RWPE1 (cell line): ENCODE measurements at regions not wholly inside any gene's neighbourhood (a gene's known extent, or its start where the extent isn't known, plus 50 kb on each side); places are given as distances from the start of the nearest gene placed in this dataset.
A peak's percentile ranks its signal among the peaks of the same experiment; 100 is the strongest.

Experiments
- CTCF ChIA-PET: fragments of 350-600 bp; sonication (Branson Sonifier 250); formaldehyde crosslinking; extraction: SDS; loops from one replicate; lab custom pipeline; 2021; lab: Yijun Ruan, JAX
- POLR2A ChIA-PET: fragments of 400-600 bp; formaldehyde crosslinking; extraction: SDS; loops from one replicate; lab custom pipeline; 2020; ENCODE audit warnings: antibody characterized with exemption; ENCODE audit not compliant: low non-redundant PET; lab: Yijun Ruan, JAX
- DNase-seq: peaks from one replicate; pipeline ENCODE4 v3.0.0; 2012; ENCODE audit warnings: low spot score
- H3K27ac ChIP-seq: fragments of 450-650 bp; 2 replicates; pipeline ENCODE4 v1.5.1; 2017
- TF ChIP-seq, protein P1 (sequence below): fragments of 450-650 bp; conservative IDR thresholded peaks from 2 replicates; pipeline ENCODE4 v1.5.1; 2017; ENCODE audit warnings: low read depth, mild to moderate bottlenecking

DNA sequence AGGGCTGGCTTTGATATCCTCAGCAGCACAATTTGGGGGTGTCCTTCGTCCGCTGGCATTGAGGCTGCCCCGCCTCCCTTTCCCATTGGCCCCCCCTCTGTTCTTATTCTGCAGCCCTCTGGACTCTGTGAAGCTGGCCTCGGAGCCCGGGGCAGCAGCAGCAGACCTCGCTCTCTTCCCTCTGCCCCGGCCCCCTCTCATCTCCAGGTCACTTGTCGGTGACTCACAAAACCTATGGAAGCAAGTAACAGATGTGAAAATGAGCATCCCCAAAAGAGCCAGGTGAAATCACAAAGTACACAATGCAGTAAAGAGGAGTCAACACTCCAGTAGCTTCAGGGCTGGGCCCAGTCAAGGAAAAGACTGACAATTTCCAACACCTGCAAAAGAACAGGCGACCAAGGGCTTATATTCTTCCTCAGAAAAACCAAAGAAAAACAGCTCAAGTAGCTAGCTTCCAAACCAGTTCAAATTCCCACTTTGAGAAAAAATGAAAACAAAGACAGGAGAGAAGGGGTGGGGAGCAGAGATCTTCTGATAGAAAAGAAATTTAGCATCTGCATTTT, 97.5 kb downstream of the ZNF608 start:
- no peak for DNase-seq
- TF ChIP-seq, protein P1, sequence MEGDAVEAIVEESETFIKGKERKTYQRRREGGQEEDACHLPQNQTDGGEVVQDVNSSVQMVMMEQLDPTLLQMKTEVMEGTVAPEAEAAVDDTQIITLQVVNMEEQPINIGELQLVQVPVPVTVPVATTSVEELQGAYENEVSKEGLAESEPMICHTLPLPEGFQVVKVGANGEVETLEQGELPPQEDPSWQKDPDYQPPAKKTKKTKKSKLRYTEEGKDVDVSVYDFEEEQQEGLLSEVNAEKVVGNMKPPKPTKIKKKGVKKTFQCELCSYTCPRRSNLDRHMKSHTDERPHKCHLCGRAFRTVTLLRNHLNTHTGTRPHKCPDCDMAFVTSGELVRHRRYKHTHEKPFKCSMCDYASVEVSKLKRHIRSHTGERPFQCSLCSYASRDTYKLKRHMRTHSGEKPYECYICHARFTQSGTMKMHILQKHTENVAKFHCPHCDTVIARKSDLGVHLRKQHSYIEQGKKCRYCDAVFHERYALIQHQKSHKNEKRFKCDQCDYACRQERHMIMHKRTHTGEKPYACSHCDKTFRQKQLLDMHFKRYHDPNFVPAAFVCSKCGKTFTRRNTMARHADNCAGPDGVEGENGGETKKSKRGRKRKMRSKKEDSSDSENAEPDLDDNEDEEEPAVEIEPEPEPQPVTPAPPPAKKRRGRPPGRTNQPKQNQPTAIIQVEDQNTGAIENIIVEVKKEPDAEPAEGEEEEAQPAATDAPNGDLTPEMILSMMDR, result no peak
- ChIA-PET POLR2A (no interaction called here), CTCF (no interaction called here)
- H3K27ac ChIP-seq, result peak overlapping the region; percentile 25

DNA sequence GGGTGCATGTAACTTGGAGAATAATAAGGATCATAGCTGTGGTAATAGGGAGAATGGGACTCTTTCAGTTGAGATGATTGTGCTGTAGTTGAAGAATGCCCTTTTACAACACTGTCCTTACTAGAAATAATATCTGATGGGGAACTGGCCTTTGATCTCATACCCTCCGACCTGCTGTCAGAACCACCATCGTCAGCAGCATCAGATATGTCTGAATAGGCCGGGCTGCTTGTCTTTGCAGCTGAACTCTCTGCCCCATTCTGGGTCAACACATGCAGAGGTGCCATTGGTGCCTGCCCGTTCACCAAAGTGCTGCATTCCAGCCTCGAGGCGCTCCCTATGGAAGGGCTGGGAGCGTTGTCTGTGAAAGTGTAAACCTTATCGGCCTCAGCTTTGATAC, 99.1 kb downstream of the ZNF608 start:
- no peak for DNase-seq
- TF ChIP-seq, protein P1, result no peak
- H3K27ac ChIP-seq, result no peak overlapping the region
- CTCF ChIA-PET, result interaction anchor here (0.6 kb wide), 1 partner anchor 331 kb away, joined by 7 read pairs; no protein-coding TSS in a partner anchor
- POLR2A ChIA-PET, result no interaction called here

DNA sequence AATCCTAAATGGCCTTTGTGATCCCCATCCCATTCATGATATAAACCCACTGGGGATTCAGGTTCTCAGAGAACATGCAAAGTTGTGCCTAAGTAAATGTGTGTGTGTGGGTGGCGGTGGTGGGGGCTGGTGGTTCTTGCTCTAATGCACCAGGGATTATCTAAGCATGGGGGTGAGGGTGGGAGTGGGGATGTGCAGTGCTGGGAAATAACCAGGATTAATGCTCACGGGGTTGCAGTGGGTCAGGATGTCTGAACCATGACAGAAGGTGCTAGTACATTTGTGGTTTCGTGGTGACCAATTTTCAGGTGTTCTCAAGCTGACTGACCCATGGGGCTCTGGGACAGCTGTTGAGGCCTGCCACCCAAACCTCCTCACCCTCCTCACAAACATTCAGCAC, 101.0 kb downstream of the ZNF608 start:
- ChIA-PET CTCF (no interaction called here), POLR2A (interaction anchor here (0.6 to 0.7 kb wide), 2 partner anchors 30 to 48 kb away, joined by 3 read pairs; no protein-coding TSS in a partner anchor)
- TF ChIP-seq, protein P1, result no peak
- no peak overlapping the region for H3K27ac ChIP-seq
- no peak for DNase-seq

DNA sequence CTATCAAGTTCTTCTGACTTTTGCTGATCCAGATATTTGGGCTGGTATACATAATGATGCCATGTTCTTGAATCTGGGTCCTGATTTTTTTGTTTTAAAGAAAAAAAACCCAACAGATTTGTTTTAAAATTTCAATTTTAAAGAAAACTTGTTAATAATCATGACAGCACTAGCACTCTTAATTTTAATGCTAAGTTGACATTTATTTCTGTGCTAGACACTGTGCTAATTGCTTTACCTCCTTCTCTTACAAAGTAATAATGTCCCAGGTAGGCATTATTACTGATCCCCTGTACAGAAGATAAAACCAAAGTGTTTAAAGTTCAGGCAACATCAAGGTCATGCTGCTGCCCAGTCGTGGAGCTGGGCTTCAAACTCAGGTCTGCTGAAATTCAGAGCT, 101.9 kb downstream of the ZNF608 start:
- TF ChIP-seq, protein P1, result no peak
- no peak for DNase-seq
- ChIA-PET POLR2A (interaction anchor here (0.6 to 0.7 kb wide), 2 partner anchors 29 to 49 kb away, joined by 3 read pairs; no protein-coding TSS in a partner anchor), CTCF (no interaction called here)
- H3K27ac ChIP-seq, result no peak overlapping the region

DNA sequence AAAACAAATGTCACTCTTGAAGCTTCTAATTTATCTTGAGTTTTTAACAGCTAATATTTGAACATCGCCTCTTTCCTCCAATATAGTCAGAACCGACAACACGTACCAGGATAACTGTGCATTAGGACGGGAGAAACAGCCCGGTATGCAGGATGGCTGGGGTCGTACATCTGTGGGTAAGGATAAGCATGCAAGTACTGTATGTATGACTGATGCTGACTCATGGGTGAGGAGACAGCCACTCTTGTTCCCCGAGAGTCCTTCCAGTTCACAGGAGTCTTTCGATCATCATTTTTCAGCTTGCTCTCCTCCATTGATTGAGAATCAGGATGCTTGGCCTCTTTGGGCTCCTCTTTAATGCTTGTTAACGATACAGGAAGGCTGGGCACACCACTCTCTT, 102.3 kb downstream of the ZNF608 start:
- ChIA-PET POLR2A (no interaction called here), CTCF (no interaction called here)
- no peak overlapping the region for H3K27ac ChIP-seq
- TF ChIP-seq, protein P1, result no peak
- DNase-seq, result no peak

DNA sequence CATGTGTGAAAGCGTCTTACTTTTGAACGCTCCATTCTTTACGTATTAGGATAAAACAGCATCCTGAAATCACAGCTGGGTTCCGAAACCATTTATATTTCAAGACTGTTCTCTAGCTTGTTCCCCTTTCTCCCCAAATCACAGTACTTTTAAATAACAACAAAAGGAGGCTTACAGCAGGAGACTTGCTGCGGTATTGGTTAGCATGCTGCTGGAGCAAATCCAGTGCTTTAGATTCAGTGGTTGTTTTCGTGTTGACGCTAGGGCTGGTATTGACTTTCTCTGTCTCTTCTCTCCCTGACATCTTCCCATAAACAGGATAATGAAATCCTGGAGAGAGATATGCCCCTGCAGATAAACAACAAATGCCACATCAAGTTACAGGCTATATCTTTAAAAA, 103.1 kb downstream of the ZNF608 start:
- CTCF ChIA-PET, result no interaction called here
- no peak for DNase-seq
- TF ChIP-seq, protein P1, result no peak
- POLR2A ChIA-PET, result no interaction called here
- H3K27ac ChIP-seq, result no peak overlapping the region
